ENCODE measurements at regions not wholly inside any gene's neighbourhood (a gene's known extent, or its start where the extent isn't known, plus 50 kb on each side); places are given as distances from the start of the nearest gene placed in this dataset.

- no peak for TF ChIP-seq CTCF (IDR thresholded peaks at IDR 0.05)
- no peak for TF ChIP-seq POLR2A (IDR thresholded peaks at IDR 0.05)
Measured at GRCh38 chr22:48757985-48758561, 1069.6 kb downstream of the BRD1 start.
